ENCODE measurements at regions not wholly inside any gene's neighbourhood (a gene's known extent, or its start where the extent isn't known, plus 50 kb on each side); places are given as distances from the start of the nearest gene placed in this dataset.

DNA sequence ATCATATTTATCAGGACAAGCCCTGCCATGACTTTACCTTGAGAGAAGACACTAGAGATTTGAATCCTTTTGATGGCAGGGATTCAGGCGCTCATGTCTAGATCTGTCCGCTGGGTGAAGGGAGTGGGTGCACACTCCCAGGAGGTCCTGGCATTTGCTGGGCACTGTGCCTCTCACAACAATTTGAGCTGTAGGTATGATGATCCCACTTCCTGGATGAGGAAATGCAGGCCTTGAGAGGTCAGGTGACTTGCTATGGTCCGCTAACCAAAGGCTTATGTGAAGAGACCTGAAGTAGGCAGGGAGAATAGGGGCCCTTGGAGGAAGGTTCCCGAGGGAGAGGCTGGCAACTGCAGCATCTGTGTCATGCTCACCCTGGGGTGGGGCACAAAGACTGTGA lies 206.1 kb downstream of the HAUS1 start:
- no peak overlapping the region for H3K4me3 ChIP-seq (ENCODE audit: low read depth in 1 of 3, low read length in 3 of 3)
- H3K36me3 ChIP-seq (ENCODE audit: control insufficient read depth in 4 of 4, insufficient read depth in 3 of 4, low read depth in 1 of 4, low read length in 3 of 4): no peaks in the 10 kb centered on the region
- H3K9ac ChIP-seq (ENCODE audit: low read depth in 1 of 2, low read length in 2 of 2): no peak overlapping the region
- H3K27ac ChIP-seq (ENCODE audit: low read depth in 1 of 2, low read length in 2 of 2): no peak overlapping the region
- 91% methylated on average over 4 of the region's 4 CpGs for WGBS
- no peaks in the 10 kb centered on the region for H3K4me1 ChIP-seq (ENCODE audit: control insufficient read depth in 4 of 4, insufficient read depth in 4 of 4, low read length in 3 of 4)
- no peaks in the 10 kb centered on the region for H3K9me3 ChIP-seq (ENCODE audit: control insufficient read depth in 4 of 4, low read length in 3 of 4)
- DNase-seq (ENCODE audit: low spot score): no peak
- no peaks in the 10 kb centered on the region for H3K27me3 ChIP-seq (ENCODE audit: control insufficient read depth in 4 of 4, insufficient read depth in 4 of 4, low read length in 3 of 4)
- TF ChIP-seq, protein P1, sequence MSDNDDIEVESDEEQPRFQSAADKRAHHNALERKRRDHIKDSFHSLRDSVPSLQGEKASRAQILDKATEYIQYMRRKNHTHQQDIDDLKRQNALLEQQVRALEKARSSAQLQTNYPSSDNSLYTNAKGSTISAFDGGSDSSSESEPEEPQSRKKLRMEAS (IDR thresholded peaks at IDR 0.05): no peak
- TF ChIP-seq ZBTB33 (IDR thresholded peaks at IDR 0.05) (no peak), CTCF (IDR thresholded peaks at IDR 0.05; ENCODE audit: low read depth, low read length, missing input control) (no peak), EGR1 (IDR thresholded peaks at IDR 0.05; ENCODE audit: low read depth in 2 of 2) (no peak), GABPA (IDR thresholded peaks at IDR 0.05 in 1 of 2, conservative IDR thresholded peaks at IDR 0.05 in 1 of 2) (no peak), FOXA2 (IDR thresholded peaks at IDR 0.05) (no peak), RXRA (IDR thresholded peaks at IDR 0.05) (no peak), SP1 (IDR thresholded peaks at IDR 0.05) (no peak), HNF4G (IDR thresholded peaks at IDR 0.05) (no peak), YY1 (IDR thresholded peaks at IDR 0.05) (no peak), RAD21 (IDR thresholded peaks at IDR 0.05) (no peak), TAF1 (conservative IDR thresholded peaks at IDR 0.05) (no peak), NR2F2 (IDR thresholded peaks at IDR 0.05) (no peak)
- TF ChIP-seq, protein P2, sequence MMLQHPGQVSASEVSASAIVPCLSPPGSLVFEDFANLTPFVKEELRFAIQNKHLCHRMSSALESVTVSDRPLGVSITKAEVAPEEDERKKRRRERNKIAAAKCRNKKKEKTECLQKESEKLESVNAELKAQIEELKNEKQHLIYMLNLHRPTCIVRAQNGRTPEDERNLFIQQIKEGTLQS (IDR thresholded peaks at IDR 0.05): no peak
- TF ChIP-seq, protein P3, sequence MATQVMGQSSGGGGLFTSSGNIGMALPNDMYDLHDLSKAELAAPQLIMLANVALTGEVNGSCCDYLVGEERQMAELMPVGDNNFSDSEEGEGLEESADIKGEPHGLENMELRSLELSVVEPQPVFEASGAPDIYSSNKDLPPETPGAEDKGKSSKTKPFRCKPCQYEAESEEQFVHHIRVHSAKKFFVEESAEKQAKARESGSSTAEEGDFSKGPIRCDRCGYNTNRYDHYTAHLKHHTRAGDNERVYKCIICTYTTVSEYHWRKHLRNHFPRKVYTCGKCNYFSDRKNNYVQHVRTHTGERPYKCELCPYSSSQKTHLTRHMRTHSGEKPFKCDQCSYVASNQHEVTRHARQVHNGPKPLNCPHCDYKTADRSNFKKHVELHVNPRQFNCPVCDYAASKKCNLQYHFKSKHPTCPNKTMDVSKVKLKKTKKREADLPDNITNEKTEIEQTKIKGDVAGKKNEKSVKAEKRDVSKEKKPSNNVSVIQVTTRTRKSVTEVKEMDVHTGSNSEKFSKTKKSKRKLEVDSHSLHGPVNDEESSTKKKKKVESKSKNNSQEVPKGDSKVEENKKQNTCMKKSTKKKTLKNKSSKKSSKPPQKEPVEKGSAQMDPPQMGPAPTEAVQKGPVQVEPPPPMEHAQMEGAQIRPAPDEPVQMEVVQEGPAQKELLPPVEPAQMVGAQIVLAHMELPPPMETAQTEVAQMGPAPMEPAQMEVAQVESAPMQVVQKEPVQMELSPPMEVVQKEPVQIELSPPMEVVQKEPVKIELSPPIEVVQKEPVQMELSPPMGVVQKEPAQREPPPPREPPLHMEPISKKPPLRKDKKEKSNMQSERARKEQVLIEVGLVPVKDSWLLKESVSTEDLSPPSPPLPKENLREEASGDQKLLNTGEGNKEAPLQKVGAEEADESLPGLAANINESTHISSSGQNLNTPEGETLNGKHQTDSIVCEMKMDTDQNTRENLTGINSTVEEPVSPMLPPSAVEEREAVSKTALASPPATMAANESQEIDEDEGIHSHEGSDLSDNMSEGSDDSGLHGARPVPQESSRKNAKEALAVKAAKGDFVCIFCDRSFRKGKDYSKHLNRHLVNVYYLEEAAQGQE (IDR thresholded peaks at IDR 0.05): no peak

GRCh38 chr18:46310675-46311345 lies 206.6 kb downstream of the HAUS1 start:
- no peaks in the 10 kb centered on the region for H3K4me1 ChIP-seq (ENCODE audit: control insufficient read depth in 4 of 4, insufficient read depth in 4 of 4, low read length in 3 of 4)
- no peak overlapping the region for H3K27ac ChIP-seq (ENCODE audit: low read depth in 1 of 2, low read length in 2 of 2)
- H3K9me3 ChIP-seq (ENCODE audit: control insufficient read depth in 4 of 4, low read length in 3 of 4): no peaks in the 10 kb centered on the region
- H3K4me3 ChIP-seq (ENCODE audit: low read depth in 1 of 3, low read length in 3 of 3): no peak overlapping the region
- no peak for DNase-seq (ENCODE audit: low spot score)
- H3K9ac ChIP-seq (ENCODE audit: low read depth in 1 of 2, low read length in 2 of 2): no peak overlapping the region
- no peaks in the 10 kb centered on the region for H3K36me3 ChIP-seq (ENCODE audit: control insufficient read depth in 4 of 4, insufficient read depth in 3 of 4, low read depth in 1 of 4, low read length in 3 of 4)
- no peaks in the 10 kb centered on the region for H3K27me3 ChIP-seq (ENCODE audit: control insufficient read depth in 4 of 4, insufficient read depth in 4 of 4, low read length in 3 of 4)
- WGBS: 95% methylated on average over 9 of the region's 9 CpGs
- TF ChIP-seq TAF1 (conservative IDR thresholded peaks at IDR 0.05) (no peak), JUND (IDR thresholded peaks at IDR 0.05) (no peak), YY1 (IDR thresholded peaks at IDR 0.05) (no peak), ZBTB33 (IDR thresholded peaks at IDR 0.05) (no peak), HNF4G (IDR thresholded peaks at IDR 0.05) (no peak), HNF4A (conservative IDR thresholded peaks at IDR 0.05) (no peak)
- TF ChIP-seq, protein P1 (IDR thresholded peaks at IDR 0.05): no peak
- TF ChIP-seq, protein P2 (IDR thresholded peaks at IDR 0.05): no peak
- TF ChIP-seq, protein P3 (IDR thresholded peaks at IDR 0.05): no peak

Data from liver (tissue), 8 donors.